Right lobe of liver (tissue), 6 donors: ENCODE measurements at regions not wholly inside any gene's neighbourhood (a gene's known extent, or its start where the extent isn't known, plus 50 kb on each side); places are given as distances from the start of the nearest gene placed in this dataset.

Experiments
- ATAC-seq, 4 donors: fragments of 200-7000 bp; cut with Tn5 transposase; one replicate each; pipeline ENCODE4 v1.9.1; 2020; ENCODE audit warnings: mild to moderate bottlenecking in 4 of 4, moderate library complexity in 4 of 4
- DNase-seq, 3 donors: peaks; one replicate each; pipeline ENCODE4 v3.0.0-alpha.2; 2020
- H3K27ac ChIP-seq, 3 donors: fragments of 200-600 bp; one replicate each; pipeline ENCODE4 v1.8.0; 2022
- H3K27me3 ChIP-seq, 2 donors: fragments of 200-600 bp; one replicate each; pipeline ENCODE4 v1.8.0; 2022
- H3K36me3 ChIP-seq, 4 donors: fragments of 200-600 bp; sonication (generic) in 1 of 4; one replicate each; pipeline versions ENCODE4 v1.5.1 to v1.8.0; 2017 to 2022; ENCODE audit warnings: control low read depth in 1 of 4
- H3K4me1 ChIP-seq, 4 donors: fragments of 200-600 bp; sonication (generic) in 1 of 4; one replicate each; pipeline versions ENCODE4 v1.5.1 to v1.8.0; 2017 to 2022; ENCODE audit warnings: control low read depth in 1 of 4
- H3K4me3 ChIP-seq, 3 donors: fragments of 200-600 bp; one replicate each; pipeline ENCODE4 v1.8.0; 2022
- H3K9me3 ChIP-seq, 4 donors: fragments of 200-600 bp; sonication (generic) in 1 of 4; one replicate each; pipeline versions ENCODE4 v1.5.1 to v1.8.0; 2017 to 2022; ENCODE audit warnings: control low read depth in 1 of 4
- CTCF ChIP-seq, 4 donors: fragments of 200-600 bp in 3 of 4; fragments of 450-650 bp in 1 of 4; IDR thresholded peaks; one replicate each; pipeline versions ENCODE4 v1.5.1 to v1.8.0; 2016 to 2022; ENCODE audit warnings: antibody characterized with exemption in 4 of 4, mild to moderate bottlenecking in 2 of 4
- POLR2A ChIP-seq: fragments of 450-650 bp; IDR thresholded peaks from one replicate; pipeline ENCODE4 v1.6.1; 2017; ENCODE audit warnings: antibody characterized with exemption, mild to moderate bottlenecking
- WGBS: methylation state at CpG from one replicate; pipeline ENCODE4 v1.1.6; 2018; ENCODE audit warnings: low coverage, low lambda C conversion rate; ENCODE audit not compliant: insufficient coverage; ENCODE audit errors: missing lambda C conversion rate; 5-methylcytosine and 5-hydroxymethylcytosine counted together
- intact Hi-C, 2 donors: fragments of 100-400 bp; cut with DNase I; formaldehyde crosslinking; loops; one replicate each; pipeline versions ENCODE4 v1.11.2 to v1.14.1; 2022
- donor health status: DM: no; HTN: yes; CAD: no.
- donor health status: DM: no; HTN: no; CAD: no.
- donor health status: DM: no; HTN: no; CAD: no.
- donor health status: DM: no; HTN: yes; CAD: no.
- donor health status: DM: no; HTN: yes; CAD: no.

- Histone ChIP-seq H3K27me3 (no peaks in the 10 kb centered on the region), H3K4me1 (no peaks in the 10 kb centered on the region), H3K27ac (no peak overlapping the region), H3K36me3 (no peaks in the 10 kb centered on the region), H3K4me3 (no peak overlapping the region), H3K9me3 (no peaks in the 10 kb centered on the region)
- DNase-seq (no peak), ATAC-seq (no peak)
- intact Hi-C loops = no loop called here
- 16% methylated on average over 2 of the region's 3 CpGs for WGBS
- TF ChIP-seq CTCF (IDR thresholded peaks at IDR 0.05) (no peak), POLR2A (no peak)
Measured at GRCh38 chr11:130761560-130762220, 154.6 kb downstream of the SNX19 start.

GRCh38 chr11:130762638-130763037, 153.6 kb downstream of the SNX19 start:
- 59% methylated on average over 3 of the region's 7 CpGs for WGBS
- Histone ChIP-seq H3K27ac (no peak overlapping the region), H3K9me3 (no peaks in the 10 kb centered on the region), H3K36me3 (no peaks in the 10 kb centered on the region), H3K4me1 (no peaks in the 10 kb centered on the region), H3K4me3 (no peak overlapping the region), H3K27me3 (no peaks in the 10 kb centered on the region)
- intact Hi-C loops = no loop called here
- DNase-seq (no peak), ATAC-seq (no peak)
- no peak for TF ChIP-seq CTCF (IDR thresholded peaks at IDR 0.05)
- no peak for TF ChIP-seq POLR2A

GRCh38 chr11:130763087-130763980, 152.9 kb downstream of the SNX19 start:
- H3K27ac ChIP-seq = no peak overlapping the region
- no peak for ATAC-seq
- H3K4me1 ChIP-seq = no peaks in the 10 kb centered on the region

GRCh38 chr11:130765406-130765805, 150.9 kb downstream of the SNX19 start:
- no peak for ATAC-seq
- Histone ChIP-seq H3K4me3 (no peak overlapping the region), H3K9me3 (no peaks in the 10 kb centered on the region), H3K4me1 (no peaks in the 10 kb centered on the region), H3K27me3 (no peaks in the 10 kb centered on the region), H3K36me3 (no peaks in the 10 kb centered on the region), H3K27ac (no peak overlapping the region)
- WGBS = 50% methylated on average over 5 of the region's 8 CpGs
- no peak for TF ChIP-seq CTCF (IDR thresholded peaks at IDR 0.05)
- no peak for TF ChIP-seq POLR2A
- intact Hi-C loops = no loop called here
- DNase-seq = no peak

More at GRCh38 chr11:130763087-130763980, 152.9 kb downstream of the SNX19 start:
- Histone ChIP-seq H3K27me3 (no peaks in the 10 kb centered on the region), H3K36me3 (no peaks in the 10 kb centered on the region), H3K4me3 (no peak overlapping the region), H3K9me3 (no peaks in the 10 kb centered on the region)
- no peak for TF ChIP-seq CTCF (IDR thresholded peaks at IDR 0.05)
- TF ChIP-seq POLR2A = no peak
- no peak for DNase-seq
- 47% methylated on average over 6 of the region's 16 CpGs for WGBS
- intact Hi-C loops = no loop called here
